Stomach (tissue), 8 donors: ENCODE measurements at regions not wholly inside any gene's neighbourhood (a gene's known extent, or its start where the extent isn't known, plus 50 kb on each side); places are given as distances from the start of the nearest gene placed in this dataset.

Experiments
- DNase-seq, 2 donors: peaks; one replicate each; pipeline versions ENCODE4 v3.0.0 to v3.0.0-alpha.2; 2013 to 2019
- H3K27ac ChIP-seq, 5 donors: fragments of 200-600 bp in 4 of 5; sonication (generic) in 4 of 5; one replicate each; pipeline ENCODE4 v1.5.1; 2013 to 2019; ENCODE audit warnings: mild to moderate bottlenecking in 1 of 5, moderate library complexity in 1 of 5
- H3K27me3 ChIP-seq, 3 donors: fragments of 200-600 bp; sonication (generic); one replicate each; pipeline ENCODE4 v1.5.1; 2017 to 2019; ENCODE audit warnings: mixed run types in 1 of 3
- H3K36me3 ChIP-seq, 4 donors: fragments of 200-600 bp; sonication (generic); 1 replicate in 3 of 4; 2 replicates in 1 of 4; pipeline ENCODE4 v1.5.1; 2016 to 2019
- H3K4me1 ChIP-seq, 4 donors: fragments of 200-600 bp; sonication (generic); one replicate each; pipeline ENCODE4 v1.5.1; 2016 to 2019
- H3K4me3 ChIP-seq, 4 donors: fragments of 200-600 bp; sonication (generic) in 3 of 4; one replicate each; pipeline ENCODE4 v1.5.1; 2016 to 2019; ENCODE audit warnings: mild to moderate bottlenecking in 1 of 4
- H3K9me3 ChIP-seq, 4 donors: fragments of 200-600 bp; sonication (generic); one replicate each; pipeline ENCODE4 v1.5.1; 2016 to 2019
- EP300 ChIP-seq: sonication (generic); formaldehyde crosslinking; IDR thresholded peaks from one replicate; pipeline ENCODE4 v1.6.1; 2017; ENCODE audit warnings: antibody characterized with exemption
- POLR2A ChIP-seq, 4 donors: fragments of 450-650 bp; IDR thresholded peaks; one replicate each; pipeline ENCODE4 v1.6.1; 2016; ENCODE audit warnings: antibody characterized with exemption in 4 of 4, control low read depth in 2 of 4, mild to moderate bottlenecking in 1 of 4, moderate library complexity in 1 of 4
- POLR2AphosphoS5 ChIP-seq, 3 donors: sonication (generic); formaldehyde crosslinking; IDR thresholded peaks; one replicate each; pipeline ENCODE4 v1.6.1; 2016; ENCODE audit warnings: antibody characterized with exemption in 3 of 3
- WGBS, 5 donors: extraction: QIAGEN DNeasy Blood & Tissue Kit in 3 of 5; methylation state at CpG; one replicate each; pipeline versions ENCODE4 v1.1.5 to v1.1.7; 2013 to 2018; 5-methylcytosine and 5-hydroxymethylcytosine counted together
- intact Hi-C: fragments of 100-400 bp; cut with DNase I; formaldehyde crosslinking; loops from one replicate; pipeline ENCODE4 v1.15.1; 2023; ENCODE audit warnings: low total_unique reads
- TF ChIP-seq, protein P1 (sequence below), 7 experiments: fragments of 450-650 bp in 4 of 7; fragments of 200-600 bp in 3 of 7; sonication (generic) in 3 of 7; IDR thresholded peaks; one replicate each; pipeline ENCODE4 v1.5.1; 2016 to 2019; ENCODE audit warnings: antibody characterized with exemption in 7 of 7, control low read depth in 2 of 7, mild to moderate bottlenecking in 1 of 7
- donor health status: healthy with polysubstance abuse.
- donor health status: Bipolar disorder and iron deficiency.
- donor health status: healthy.

DNA sequence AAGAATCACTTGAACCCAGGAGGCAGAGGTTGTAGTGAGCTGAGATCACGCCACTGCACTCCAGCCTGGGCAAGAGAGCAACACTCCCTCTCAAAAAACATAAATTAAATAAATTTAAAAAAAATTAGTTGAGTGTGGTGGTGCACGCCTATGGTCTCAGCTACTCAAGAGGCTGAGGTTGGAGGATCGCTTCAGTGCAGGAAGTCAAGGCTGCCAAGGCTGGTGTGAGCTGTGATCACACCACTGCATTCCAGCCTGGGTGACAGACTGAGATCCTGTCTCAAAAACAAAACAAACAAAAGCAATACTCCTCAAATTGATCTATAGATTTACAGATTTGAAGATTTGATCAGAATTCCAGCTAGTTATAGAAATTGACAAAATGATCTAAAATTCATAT is 92.7 kb upstream of the RESF1 start:
- Histone ChIP-seq H3K36me3 (no peaks in the 10 kb centered on the region), H3K4me1 (no peaks in the 10 kb centered on the region), H3K9me3 (no peaks in the 10 kb centered on the region), H3K4me3 (no peak overlapping the region), H3K27ac (no peak overlapping the region), H3K27me3 (no peaks in the 10 kb centered on the region)
- DNase-seq = no peak
- no peak for TF ChIP-seq EP300
- no peak for TF ChIP-seq POLR2AphosphoS5 (IDR thresholded peaks at IDR 0.05)
- TF ChIP-seq, protein P1, sequence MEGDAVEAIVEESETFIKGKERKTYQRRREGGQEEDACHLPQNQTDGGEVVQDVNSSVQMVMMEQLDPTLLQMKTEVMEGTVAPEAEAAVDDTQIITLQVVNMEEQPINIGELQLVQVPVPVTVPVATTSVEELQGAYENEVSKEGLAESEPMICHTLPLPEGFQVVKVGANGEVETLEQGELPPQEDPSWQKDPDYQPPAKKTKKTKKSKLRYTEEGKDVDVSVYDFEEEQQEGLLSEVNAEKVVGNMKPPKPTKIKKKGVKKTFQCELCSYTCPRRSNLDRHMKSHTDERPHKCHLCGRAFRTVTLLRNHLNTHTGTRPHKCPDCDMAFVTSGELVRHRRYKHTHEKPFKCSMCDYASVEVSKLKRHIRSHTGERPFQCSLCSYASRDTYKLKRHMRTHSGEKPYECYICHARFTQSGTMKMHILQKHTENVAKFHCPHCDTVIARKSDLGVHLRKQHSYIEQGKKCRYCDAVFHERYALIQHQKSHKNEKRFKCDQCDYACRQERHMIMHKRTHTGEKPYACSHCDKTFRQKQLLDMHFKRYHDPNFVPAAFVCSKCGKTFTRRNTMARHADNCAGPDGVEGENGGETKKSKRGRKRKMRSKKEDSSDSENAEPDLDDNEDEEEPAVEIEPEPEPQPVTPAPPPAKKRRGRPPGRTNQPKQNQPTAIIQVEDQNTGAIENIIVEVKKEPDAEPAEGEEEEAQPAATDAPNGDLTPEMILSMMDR (IDR thresholded peaks at IDR 0.05) = no peak
- TF ChIP-seq POLR2A (IDR thresholded peaks at IDR 0.05) = no peak
- WGBS, 5 donors = 92 to 97% (median 96%) methylated on average over 3 of the region's 3 CpGs
- intact Hi-C loops = no loop called here

DNA sequence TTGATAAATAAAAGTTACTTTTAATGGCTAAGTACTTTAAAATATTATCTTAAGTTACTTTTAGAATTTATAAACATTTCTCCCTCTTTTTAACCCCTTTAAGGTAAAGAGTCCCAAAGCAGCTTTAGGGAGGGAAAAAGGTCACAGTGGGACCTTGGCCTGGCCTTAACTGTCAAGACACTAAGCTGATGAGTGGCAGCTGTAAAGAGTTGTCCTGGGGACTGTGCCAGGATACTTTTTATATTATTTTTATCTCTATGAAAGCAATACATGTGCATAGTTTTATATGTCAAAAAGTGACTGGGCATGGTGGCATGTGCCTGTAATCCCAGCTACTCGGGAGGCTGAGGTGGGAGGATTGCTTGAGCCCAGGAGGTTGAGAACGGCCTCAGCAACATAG is 94.2 kb upstream of the RESF1 start:
- TF ChIP-seq POLR2A (IDR thresholded peaks at IDR 0.05) = no peak
- TF ChIP-seq EP300 = no peak
- no peak for TF ChIP-seq POLR2AphosphoS5 (IDR thresholded peaks at IDR 0.05)
- TF ChIP-seq, protein P1 (IDR thresholded peaks at IDR 0.05) = no peak
- no peak overlapping the region for H3K27ac ChIP-seq
- no peaks in the 10 kb centered on the region for H3K4me1 ChIP-seq
- 68 to 91% (median 74%) methylated on average over 2 of the region's 2 CpGs for WGBS, 5 donors
- DNase-seq = no peak
- H3K9me3 ChIP-seq = no peaks in the 10 kb centered on the region
- H3K36me3 ChIP-seq = no peaks in the 10 kb centered on the region
- intact Hi-C loops = no loop called here
- no peaks in the 10 kb centered on the region for H3K27me3 ChIP-seq
- no peak overlapping the region for H3K4me3 ChIP-seq

DNA sequence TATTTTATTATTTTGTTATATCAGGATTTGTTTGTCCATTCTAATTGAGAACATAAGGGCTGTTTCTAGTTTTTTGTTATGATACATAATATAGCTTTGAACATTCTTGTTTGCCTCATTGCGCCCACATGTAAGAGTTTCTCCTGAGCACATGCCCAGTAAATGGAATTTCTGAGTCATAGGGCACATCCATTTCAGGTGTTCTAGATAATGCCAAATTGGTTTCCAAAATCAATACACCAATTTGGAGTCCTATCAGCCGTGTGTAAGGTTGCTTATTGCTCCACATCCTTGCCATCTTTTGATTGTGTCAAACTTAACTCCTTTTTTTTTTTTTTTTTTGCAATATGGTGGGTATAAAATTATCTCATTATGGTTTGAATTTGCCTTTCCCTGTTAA is 97.9 kb upstream of the RESF1 start:
- TF ChIP-seq, protein P1 (IDR thresholded peaks at IDR 0.05) = no peak
- TF ChIP-seq POLR2A (IDR thresholded peaks at IDR 0.05) (no peak), EP300 (no peak), POLR2AphosphoS5 (IDR thresholded peaks at IDR 0.05) (no peak)
- Histone ChIP-seq H3K27ac (no peak overlapping the region), H3K27me3 (no peaks in the 10 kb centered on the region), H3K4me1 (no peaks in the 10 kb centered on the region), H3K9me3 (no peaks in the 10 kb centered on the region), H3K4me3 (no peak overlapping the region), H3K36me3 (no peaks in the 10 kb centered on the region)
- DNase-seq = no peak
- 45 to 71% (median 56%) methylated on average over 2 of the region's 2 CpGs for WGBS, 5 donors
- intact Hi-C loops = no loop called here

DNA sequence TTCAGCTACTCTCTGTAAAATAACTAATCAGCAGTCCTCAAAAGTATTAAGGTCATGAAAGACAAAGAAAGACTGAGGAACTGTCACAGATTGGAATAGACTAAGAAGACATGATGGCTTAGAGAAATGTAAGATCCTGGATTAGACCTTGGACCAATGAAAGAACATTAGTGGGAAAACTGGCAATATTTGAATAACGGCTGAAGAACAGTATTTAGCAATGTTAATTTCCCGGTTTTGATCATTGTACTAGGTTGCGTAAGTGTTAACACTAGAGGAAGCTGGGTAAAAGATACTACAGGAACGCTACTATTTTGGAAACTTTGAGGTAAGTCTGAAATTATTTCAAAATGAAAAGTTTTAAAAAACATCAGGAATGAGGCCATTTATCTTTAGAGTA is 98.8 kb upstream of the RESF1 start:
- Histone ChIP-seq H3K4me1 (no peaks in the 10 kb centered on the region), H3K36me3 (no peaks in the 10 kb centered on the region), H3K4me3 (no peak overlapping the region), H3K9me3 (no peaks in the 10 kb centered on the region), H3K27ac (no peak overlapping the region), H3K27me3 (no peaks in the 10 kb centered on the region)
- 78 to 93% (median 89%) methylated on average over 4 of the region's 4 CpGs for WGBS, 5 donors
- TF ChIP-seq, protein P1 (IDR thresholded peaks at IDR 0.05) = no peak
- TF ChIP-seq POLR2A (IDR thresholded peaks at IDR 0.05) = no peak
- no peak for TF ChIP-seq POLR2AphosphoS5 (IDR thresholded peaks at IDR 0.05)
- no peak for TF ChIP-seq EP300
- intact Hi-C loops = no loop called here
- DNase-seq = no peak
